ENCODE measurements at regions not wholly inside any gene's neighbourhood (a gene's known extent, or its start where the extent isn't known, plus 50 kb on each side); places are given as distances from the start of the nearest gene placed in this dataset.
"Not testable (repeated sequence)": the region's sequence is repeated elsewhere in the genome, so short reads cannot be mapped to it uniquely, and the experiment has no call there.

DNA sequence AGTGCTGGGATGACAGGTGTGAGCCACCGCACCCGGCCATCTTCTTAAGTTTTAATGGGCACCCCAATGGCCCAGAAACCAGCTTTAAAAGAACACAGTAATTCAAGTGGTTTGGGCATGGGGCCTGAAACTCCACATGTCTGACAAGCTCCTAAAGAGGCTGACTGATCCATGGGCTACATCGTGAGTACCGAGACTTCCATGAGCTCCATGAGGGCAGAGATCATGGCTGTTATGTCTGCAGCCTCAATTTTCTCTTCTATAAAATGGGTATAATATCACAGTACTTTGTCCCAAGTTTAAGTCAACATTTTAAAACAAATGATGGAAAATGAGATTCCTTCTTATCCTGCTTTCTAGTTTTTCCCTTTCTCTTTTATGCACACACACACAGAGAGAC is 397.6 kb upstream of the MAF start:
- DNase-seq: no peak

- no peak for DNase-seq
Measured at GRCh38 chr16:79997257-79997656, 396.7 kb upstream of the MAF start.

- no peak for DNase-seq
Measured at GRCh38 chr16:79996321-79996720, 395.8 kb upstream of the MAF start.

GRCh38 chr16:79995315-79995714 is 394.8 kb upstream of the MAF start:
- no peak for DNase-seq

DNA sequence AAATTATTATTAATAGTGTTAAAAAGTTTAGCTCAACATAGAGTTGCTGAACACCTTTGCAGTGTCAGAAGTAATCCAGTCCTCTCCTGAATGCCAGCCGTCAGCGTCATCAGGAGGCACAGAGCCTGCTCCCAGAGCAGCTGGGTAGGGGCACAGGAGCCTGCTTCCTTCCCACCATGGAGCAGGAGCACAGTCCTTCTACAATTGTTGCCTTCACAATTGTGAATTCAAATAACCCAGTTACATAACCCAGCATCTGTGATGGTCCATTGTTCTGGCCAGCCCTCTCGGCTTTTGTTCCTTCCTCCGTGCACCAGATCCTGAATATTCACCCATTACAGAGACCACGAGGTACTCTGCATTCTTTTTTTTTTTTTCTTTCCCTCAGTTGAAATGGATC is 393.9 kb upstream of the MAF start:
- DNase-seq: no peak

DNA sequence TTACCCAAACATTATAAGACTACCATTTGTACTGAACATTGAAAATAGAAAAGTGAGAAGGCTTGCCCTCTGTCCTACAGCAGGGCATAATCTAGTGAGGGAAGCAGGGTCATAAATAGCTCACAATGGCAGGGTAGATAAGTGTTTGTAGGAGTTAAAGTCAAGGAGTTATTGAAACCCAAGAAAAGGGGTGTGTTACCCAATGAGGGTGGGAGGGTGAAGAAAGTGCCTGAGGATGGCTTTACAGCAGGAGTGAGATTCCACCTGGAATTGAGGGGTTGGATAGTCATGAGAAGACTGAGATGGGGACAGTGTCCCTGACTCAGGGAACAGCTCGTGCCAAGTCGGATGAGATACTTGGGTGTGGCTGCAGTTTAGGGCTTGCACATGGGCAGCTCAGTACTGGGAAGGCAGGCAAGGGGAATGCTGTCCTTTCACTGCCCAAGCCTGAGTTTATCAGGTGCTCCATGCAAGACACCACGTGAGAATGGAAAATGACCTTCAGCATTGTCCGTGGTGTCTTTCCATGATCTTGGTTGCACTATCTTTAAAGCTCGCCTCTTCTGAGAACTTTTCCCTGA is 393.2 kb upstream of the MAF start:
- DNase-seq: no peak

DNA sequence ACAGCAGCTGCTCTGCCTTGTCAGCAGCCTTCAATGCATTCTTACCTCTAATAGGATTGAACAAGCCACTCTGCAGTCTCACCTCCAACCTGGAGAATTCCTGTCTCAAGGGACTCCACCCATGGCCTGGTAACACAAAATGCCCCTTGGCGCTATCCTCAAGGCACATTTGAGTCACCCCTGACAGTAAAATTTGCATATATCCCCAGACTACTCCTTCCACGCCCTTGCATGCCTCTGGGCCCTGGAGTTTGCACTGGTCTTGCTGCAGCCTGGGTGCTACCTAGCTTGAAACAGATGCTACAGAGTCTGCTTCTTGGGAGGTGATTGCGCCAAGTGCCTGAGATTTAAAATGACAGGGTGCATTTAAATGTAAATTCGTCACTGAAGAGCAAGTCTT is 391.4 kb upstream of the MAF start:
- no peak for DNase-seq

DNA sequence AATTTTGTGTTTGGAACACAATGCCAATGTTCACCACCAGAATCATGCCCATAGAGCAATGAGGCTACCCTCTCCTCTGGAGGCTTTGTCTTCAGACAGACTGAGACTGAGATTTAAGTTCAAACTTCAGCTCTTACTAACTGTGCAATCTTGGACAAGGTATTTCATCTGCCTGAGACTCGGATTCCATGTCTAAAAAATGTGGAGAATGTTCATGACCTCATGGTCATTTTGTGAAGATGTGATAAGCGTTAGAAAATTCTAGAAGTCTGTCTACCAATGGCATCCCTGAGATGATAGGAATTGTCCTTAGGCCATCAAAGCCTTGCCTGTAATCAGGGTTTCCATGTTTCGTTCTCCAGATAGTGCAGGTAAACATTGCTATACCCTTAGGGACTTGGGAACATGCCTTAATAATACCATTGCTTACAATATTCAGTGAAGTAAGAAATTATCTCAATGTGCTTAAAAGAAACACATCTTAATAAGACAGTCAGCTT is 388.2 kb upstream of the MAF start:
- no peak for DNase-seq

DNA sequence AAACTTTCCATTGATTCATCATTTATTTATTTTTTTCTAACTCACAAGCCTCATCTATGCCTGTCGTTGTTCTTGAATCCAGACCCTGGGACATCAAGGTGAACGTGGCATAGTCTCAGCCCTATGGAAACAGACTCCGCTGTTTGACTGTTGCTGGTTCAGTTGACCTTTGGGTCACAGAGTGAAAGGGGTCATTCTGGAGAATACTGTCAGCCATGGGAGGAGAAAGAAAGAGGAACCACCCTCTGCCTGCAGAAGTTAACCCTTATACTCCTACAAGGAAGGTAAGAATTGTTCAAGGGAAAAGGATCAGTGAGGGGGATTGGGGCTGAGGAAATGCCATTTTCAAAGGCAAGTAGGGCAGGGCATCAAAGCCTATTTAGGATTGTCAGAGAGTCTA is 387.6 kb upstream of the MAF start:
- DNase-seq: no peak

DNA sequence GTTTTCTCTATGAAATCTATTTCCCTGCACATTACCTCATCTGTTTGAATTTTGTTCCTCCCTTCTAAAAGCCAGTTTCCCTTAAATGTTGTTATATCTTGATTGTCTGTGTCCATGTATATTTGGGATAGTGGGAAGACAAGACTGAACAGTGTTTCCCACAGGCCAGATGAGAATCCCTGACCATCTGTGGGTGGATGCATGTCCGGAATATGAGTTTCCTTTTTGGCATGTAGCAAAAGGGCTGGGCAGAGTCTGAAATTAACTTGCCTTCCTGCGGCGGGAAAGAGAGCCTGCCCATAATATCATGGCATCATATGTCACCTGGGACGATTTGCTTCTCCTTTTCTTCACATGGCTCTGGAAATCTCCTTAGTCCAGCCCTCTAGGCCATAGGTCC is 385.8 kb upstream of the MAF start:
- no peak for DNase-seq

- DNase-seq: no peak
Measured at GRCh38 chr16:79985606-79986005, 385.1 kb upstream of the MAF start.

- not testable (repeated sequence) for DNase-seq
Measured at GRCh38 chr16:79984149-79984548, 383.6 kb upstream of the MAF start.

DNA sequence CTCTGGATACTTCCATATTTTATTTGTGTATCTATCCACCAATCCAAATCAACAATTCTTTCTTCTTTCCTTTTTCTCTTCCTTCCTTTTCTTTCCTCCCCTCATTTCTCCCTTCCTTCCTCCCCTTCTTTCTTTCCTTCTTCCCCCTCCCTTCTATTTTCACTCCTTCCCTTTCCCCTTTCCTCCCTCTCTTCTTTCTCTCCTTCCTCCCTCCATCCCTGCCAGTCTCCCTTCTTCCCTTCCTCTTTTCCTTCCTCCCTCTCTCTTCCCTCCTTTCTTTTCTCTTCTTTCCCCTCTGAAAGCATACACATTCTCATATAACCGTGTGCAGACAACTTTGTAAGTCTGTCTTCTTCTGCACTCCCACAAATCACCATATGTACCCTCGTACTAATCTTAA is 382.3 kb upstream of the MAF start:
- no peak for DNase-seq

GRCh38 chr16:79982361-79982760 is 381.8 kb upstream of the MAF start:
- DNase-seq: no peak

DNA sequence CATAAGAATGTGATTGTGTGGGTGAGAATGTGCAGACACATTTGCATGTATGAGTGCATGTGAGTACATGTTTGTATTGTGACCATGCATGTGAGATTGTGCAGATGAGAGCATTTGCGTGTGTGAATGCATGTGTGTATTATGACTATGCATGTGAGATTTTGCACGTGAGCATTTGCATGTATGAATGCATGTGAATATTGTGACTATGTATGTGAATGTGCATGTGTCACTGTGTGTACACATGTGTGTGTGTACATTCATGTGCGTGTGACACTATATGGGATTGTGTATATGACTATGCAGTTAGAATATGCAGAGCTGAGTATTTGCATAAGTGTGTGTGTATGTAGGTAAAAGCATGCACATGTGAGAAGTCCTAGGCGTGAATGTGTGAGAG is 381.3 kb upstream of the MAF start:
- no peak for DNase-seq

- DNase-seq: no peak
Measured at GRCh38 chr16:79980650-79981521, 380.3 kb upstream of the MAF start.

GRCh38 chr16:79977940-79978836 is 377.7 kb upstream of the MAF start:
- no peak for DNase-seq

DNA sequence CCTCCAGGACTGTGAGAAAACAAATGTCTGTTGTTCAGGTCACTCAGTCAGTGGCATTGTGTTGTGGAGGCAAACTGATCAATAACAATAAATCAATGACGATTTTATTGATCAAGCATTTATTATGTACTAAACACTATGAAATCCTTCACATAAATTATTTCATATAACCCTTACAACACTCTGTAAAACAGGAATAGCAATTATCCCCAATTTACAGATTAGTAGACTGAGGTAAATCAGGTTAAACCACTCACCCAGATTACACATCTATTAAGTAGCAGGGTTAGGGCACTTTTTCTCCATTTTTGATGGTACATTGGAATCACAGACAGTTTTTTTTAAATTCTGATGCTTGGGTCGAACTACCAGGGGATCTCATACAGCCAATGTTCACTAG is 372.8 kb upstream of the MAF start:
- no peak for DNase-seq

DNA sequence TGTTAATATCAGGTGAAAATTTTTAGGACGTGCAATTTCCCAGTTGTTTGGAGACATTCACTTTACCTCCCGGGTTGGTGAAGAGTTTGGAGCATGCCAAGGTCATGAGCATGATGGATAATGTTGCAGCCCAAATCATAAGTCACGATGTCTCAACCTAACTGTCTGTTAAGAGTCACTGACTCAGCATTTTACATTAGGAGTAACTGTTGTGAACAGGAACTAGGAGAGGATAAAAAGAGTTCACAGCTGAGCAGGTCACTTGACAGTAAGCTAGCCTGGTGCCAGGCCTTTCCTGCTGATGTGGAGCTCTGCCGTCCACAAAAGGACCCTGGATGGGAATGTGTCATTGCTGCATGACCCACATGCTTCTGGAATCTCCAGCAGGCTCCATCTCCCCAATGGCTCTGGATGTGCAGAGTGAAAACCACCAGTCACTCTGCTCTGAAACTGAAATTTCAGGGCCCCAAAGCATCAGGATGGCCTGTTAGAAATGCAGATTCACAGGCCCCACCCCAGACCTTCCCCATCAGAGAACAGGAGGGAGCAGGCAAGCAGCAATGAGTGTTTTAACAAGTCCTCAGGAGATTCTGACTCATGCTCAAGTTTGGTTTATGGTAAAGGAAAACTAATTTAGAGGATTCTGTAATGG is 371.6 kb upstream of the MAF start:
- no peak for DNase-seq

GRCh38 chr16:79971237-79971572 is 370.7 kb upstream of the MAF start:
- DNase-seq: no peak

GRCh38 chr16:79970551-79971236 is 370.2 kb upstream of the MAF start:
- no peak for DNase-seq

GRCh38 chr16:79970087-79970486 is 369.6 kb upstream of the MAF start:
- DNase-seq: no peak

Measured in effector CD4-positive, alpha-beta T cell (primary cell).